A673 (cell line): ENCODE measurements at regions not wholly inside any gene's neighbourhood (a gene's known extent, or its start where the extent isn't known, plus 50 kb on each side); places are given as distances from the start of the nearest gene placed in this dataset.

ENCODE experiments used
- BruUV-seq: library from RNA; stranded (reverse); fragments of 400-500 nt; replicated peaks from 2 replicates; lab custom pipeline; 2021; lab: Mats Ljungman, UMichigan
- CTCF ChIA-PET: fragments of 300-600 bp; sonication (Branson Sonifier 250); formaldehyde crosslinking; loops from one replicate; lab custom pipeline; 2022; ENCODE audit warnings: antibody characterized with exemption; lab: Charles Lee
- POLR2A ChIA-PET: fragments of 300-600 bp; sonication (Branson Sonifier 250); formaldehyde crosslinking; loops from one replicate; lab custom pipeline; 2022; ENCODE audit warnings: antibody characterized with exemption; ENCODE audit not compliant: low non-redundant PET; lab: Charles Lee
- DNase-seq: peaks from one replicate; pipeline ENCODE4 v3.0.0-alpha.2; 2015; ENCODE audit warnings: low spot score
- H3K27ac ChIP-seq: fragments of 200-600 bp; sonication (generic); 2 replicates; pipeline ENCODE4 v1.5.1; 2016; ENCODE audit warnings: mixed run types, low read depth, mild to moderate bottlenecking, mixed read lengths, antibody characterized with exemption, low read length; ENCODE audit not compliant: poor library complexity, severe bottlenecking
- H3K27me3 ChIP-seq: fragments of 200-600 bp; sonication (generic); replicated peaks from 2 replicates; pipeline ENCODE4 v1.6.1; 2017; ENCODE audit warnings: mixed run types, low read depth, mild to moderate bottlenecking, mixed read lengths, antibody characterized with exemption, low read length; ENCODE audit not compliant: insufficient read depth, poor library complexity
- H3K36me3 ChIP-seq: fragments of 200-600 bp; sonication (generic); 2 replicates; pipeline ENCODE4 v1.6.1; 2016; ENCODE audit warnings: mixed run types, mild to moderate bottlenecking, mixed read lengths, antibody characterized with exemption, low read length; ENCODE audit not compliant: insufficient read depth, poor library complexity, severe bottlenecking
- H3K4me1 ChIP-seq: fragments of 200-600 bp; sonication (generic); 2 replicates; pipeline ENCODE4 v1.6.1; 2017; ENCODE audit warnings: mixed run types, mild to moderate bottlenecking, mixed read lengths, antibody characterized with exemption, low read length; ENCODE audit not compliant: insufficient read depth, poor library complexity, severe bottlenecking
- H3K4me3 ChIP-seq: fragments of 200-600 bp; sonication (generic); 2 replicates; pipeline ENCODE4 v1.5.1; 2016; ENCODE audit warnings: low read depth, mixed run types, mild to moderate bottlenecking, mixed read lengths, low read length; ENCODE audit not compliant: poor library complexity, severe bottlenecking
- H3K9me3 ChIP-seq: fragments of 200-600 bp; sonication (generic); 2 replicates; pipeline ENCODE4 v1.6.1; 2016; ENCODE audit warnings: mixed run types, low read depth, mild to moderate bottlenecking, mixed read lengths, antibody characterized with exemption, low read length; ENCODE audit not compliant: poor library complexity, severe bottlenecking
- EZH2 ChIP-seq: fragments of 200-600 bp; sonication (generic); IDR thresholded peaks from 2 replicates; pipeline ENCODE4 v1.6.1; 2017; ENCODE audit warnings: borderline replicate concordance, low read depth, mild to moderate bottlenecking, mixed read lengths, antibody characterized with exemption, low read length; ENCODE audit not compliant: poor library complexity, severe bottlenecking
- intact Hi-C: fragments of 100-400 bp; cut with micrococcal nuclease; formaldehyde crosslinking; loops from one replicate; pipeline ENCODE4 v1.10.0; 2022; ENCODE audit not compliant: unreplicated experiment
- TF ChIP-seq, protein P1 (sequence below): fragments of 300-800, 200-600 bp; sonication (generic); conservative IDR thresholded peaks from 2 replicates; pipeline ENCODE4 v1.5.1; 2017; ENCODE audit warnings: low read depth, mild to moderate bottlenecking, antibody characterized with exemption, low read length, moderate library complexity, mixed read lengths

- Histone ChIP-seq H3K4me1 (peaks cover 6% of the 10 kb centered on the region), H3K9me3 (no peaks in the 10 kb centered on the region), H3K27ac (no peak overlapping the region), H3K36me3 (no peaks in the 10 kb centered on the region), H3K4me3 (no peak overlapping the region), H3K27me3 (no peaks in the 10 kb centered on the region)
- TF ChIP-seq, protein P1, sequence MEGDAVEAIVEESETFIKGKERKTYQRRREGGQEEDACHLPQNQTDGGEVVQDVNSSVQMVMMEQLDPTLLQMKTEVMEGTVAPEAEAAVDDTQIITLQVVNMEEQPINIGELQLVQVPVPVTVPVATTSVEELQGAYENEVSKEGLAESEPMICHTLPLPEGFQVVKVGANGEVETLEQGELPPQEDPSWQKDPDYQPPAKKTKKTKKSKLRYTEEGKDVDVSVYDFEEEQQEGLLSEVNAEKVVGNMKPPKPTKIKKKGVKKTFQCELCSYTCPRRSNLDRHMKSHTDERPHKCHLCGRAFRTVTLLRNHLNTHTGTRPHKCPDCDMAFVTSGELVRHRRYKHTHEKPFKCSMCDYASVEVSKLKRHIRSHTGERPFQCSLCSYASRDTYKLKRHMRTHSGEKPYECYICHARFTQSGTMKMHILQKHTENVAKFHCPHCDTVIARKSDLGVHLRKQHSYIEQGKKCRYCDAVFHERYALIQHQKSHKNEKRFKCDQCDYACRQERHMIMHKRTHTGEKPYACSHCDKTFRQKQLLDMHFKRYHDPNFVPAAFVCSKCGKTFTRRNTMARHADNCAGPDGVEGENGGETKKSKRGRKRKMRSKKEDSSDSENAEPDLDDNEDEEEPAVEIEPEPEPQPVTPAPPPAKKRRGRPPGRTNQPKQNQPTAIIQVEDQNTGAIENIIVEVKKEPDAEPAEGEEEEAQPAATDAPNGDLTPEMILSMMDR, result no peak
- no peak for TF ChIP-seq EZH2
- no TSS peak for BruUV-seq
- intact Hi-C loops, result loop anchor here (10.0 kb wide), 1 partner anchor 59 kb away; no protein-coding TSS in a partner anchor
- ChIA-PET POLR2A (no interaction called here), CTCF (no interaction called here)
- no peak for DNase-seq
Observed at GRCh38 chr12:18955594-18955993, 173.9 kb upstream of the PLEKHA5 start.

DNA sequence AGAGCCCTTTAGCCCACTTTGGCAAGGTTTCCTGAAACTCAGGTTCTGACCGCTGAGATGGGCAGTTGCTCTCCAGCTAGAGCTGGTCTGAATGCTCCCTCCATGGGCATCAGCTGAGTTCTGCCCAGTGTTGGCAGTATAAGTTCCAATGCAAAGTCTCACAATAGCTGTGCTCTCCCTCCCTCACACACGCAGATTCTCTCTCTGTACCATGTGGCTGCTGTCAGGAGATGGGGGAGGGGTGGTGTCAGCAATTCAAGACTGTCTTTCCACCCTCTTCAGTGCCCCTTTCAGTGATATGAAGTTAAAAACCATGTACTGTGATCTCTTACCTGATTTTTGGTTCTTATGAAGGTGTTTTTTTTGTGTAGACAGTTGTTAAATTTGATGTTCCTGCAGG is 164.3 kb upstream of the PLEKHA5 start:
- no peaks in the 10 kb centered on the region for H3K4me1 ChIP-seq
- no peak overlapping the region for H3K4me3 ChIP-seq
- no peak overlapping the region for H3K27ac ChIP-seq
- H3K9me3 ChIP-seq, result no peaks in the 10 kb centered on the region
- TF ChIP-seq, protein P1, result no peak
- no peaks in the 10 kb centered on the region for H3K27me3 ChIP-seq
- intact Hi-C loops, result no loop called here
- CTCF ChIA-PET, result no interaction called here
- H3K36me3 ChIP-seq, result no peaks in the 10 kb centered on the region
- DNase-seq, result no peak
- POLR2A ChIA-PET, result interaction anchor here (0.7 kb wide), 1 partner anchor 14 kb away, joined by 4 read pairs; no protein-coding TSS in a partner anchor
- BruUV-seq, result no TSS peak

- CTCF ChIA-PET, result no interaction called here
- H3K36me3 ChIP-seq, result no peaks in the 10 kb centered on the region
- no peak overlapping the region for H3K27ac ChIP-seq
- H3K4me3 ChIP-seq, result no peak overlapping the region
- no peak for DNase-seq
- H3K27me3 ChIP-seq, result no peaks in the 10 kb centered on the region
- POLR2A ChIA-PET, result no interaction called here
- TF ChIP-seq EZH2, result no peak
- TF ChIP-seq, protein P1, result no peak
- BruUV-seq, result no TSS peak
- no peaks in the 10 kb centered on the region for H3K9me3 ChIP-seq
- no peaks in the 10 kb centered on the region for H3K4me1 ChIP-seq
- intact Hi-C loops, result no loop called here
Observed at GRCh38 chr12:18966954-18967353, 162.6 kb upstream of the PLEKHA5 start.
